ENCODE measurements at regions not wholly inside any gene's neighbourhood (a gene's known extent, or its start where the extent isn't known, plus 50 kb on each side); places are given as distances from the start of the nearest gene placed in this dataset.

- no peak for TF ChIP-seq ZBTB48 (tag by site-specific recombination; IDR thresholded peaks at IDR 0.05)
- TF ChIP-seq CTCF (tag by site-specific recombination; IDR thresholded peaks at IDR 0.05) = no peak
- TF ChIP-seq MEIS1 (CRISPR knock-in tag; IDR thresholded peaks at IDR 0.05; ENCODE audit: borderline replicate concordance) = no peak
- TF ChIP-seq ZNF121 (tag by site-specific recombination; IDR thresholded peaks at IDR 0.05) = no peak
- no peak for TF ChIP-seq ZNF639 (tag by site-specific recombination; IDR thresholded peaks at IDR 0.05)
- TF ChIP-seq ZNF433 (tag by site-specific recombination; IDR thresholded peaks at IDR 0.05; ENCODE audit: low read depth) = no peak
- TF ChIP-seq ZNF701 (tag by site-specific recombination; IDR thresholded peaks at IDR 0.05) = no peak
- TF ChIP-seq ZBTB20 (tag by site-specific recombination; IDR thresholded peaks at IDR 0.05) = no peak
- no peak for TF ChIP-seq SCRT1 (tag by site-specific recombination; IDR thresholded peaks at IDR 0.05; ENCODE audit: borderline replicate concordance)
- TF ChIP-seq KLF17 (tag by site-specific recombination; IDR thresholded peaks at IDR 0.05) = no peak
- TF ChIP-seq SALL2 (tag by site-specific recombination; IDR thresholded peaks at IDR 0.05; ENCODE audit: borderline replicate concordance) = no peak
Measured at GRCh38 chr9:95626341-95626740, 109.6 kb upstream of the PTCH1 start.
